Umbilical cord (tissue), 1 donor: ENCODE measurements at regions not wholly inside any gene's neighbourhood (a gene's known extent, or its start where the extent isn't known, plus 50 kb on each side); places are given as distances from the start of the nearest gene placed in this dataset.

Source experiments
- DNase-seq: peaks from one replicate; pipeline ENCODE4 v3.0.0-alpha.2; 2015; ENCODE audit warnings: low spot score

GRCh38 chr7:131618391-131618790, 62.0 kb upstream of the PODXL start:
- no peak for DNase-seq

- DNase-seq: no peak
Observed at GRCh38 chr7:131616487-131617200, 60.2 kb upstream of the PODXL start.

GRCh38 chr7:131613909-131614308, 57.5 kb upstream of the PODXL start:
- no peak for DNase-seq

- no peak for DNase-seq
Observed at GRCh38 chr7:131610007-131610406, 53.6 kb upstream of the PODXL start.

GRCh38 chr7:131608116-131608500, 51.7 kb upstream of the PODXL start:
- DNase-seq: no peak

GRCh38 chr7:131607291-131608115, 51.1 kb upstream of the PODXL start:
- no peak for DNase-seq

- DNase-seq: no peak
Observed at GRCh38 chr7:131606346-131607290, 50.2 kb upstream of the PODXL start.
